DMS114 treated with DMSO at 0.1 percent for 48 hours (cell line): ENCODE measurements at regions not wholly inside any gene's neighbourhood (a gene's known extent, or its start where the extent isn't known, plus 50 kb on each side); places are given as distances from the start of the nearest gene placed in this dataset.

ENCODE experiments used
- DNase-seq: peaks from one replicate; lab custom pipeline; 2025; ENCODE audit not compliant: unreplicated experiment; lab: John Stamatoyannopoulos, UW

- DNase-seq, result no peak
Measured at GRCh38 chr15:96515371-96515770, 184.9 kb downstream of the NR2F2 start.

GRCh38 chr15:96521386-96521785 is 190.9 kb downstream of the NR2F2 start:
- no peak for DNase-seq

- DNase-seq, result no peak
Measured at GRCh38 chr15:96524676-96525417, 194.3 kb downstream of the NR2F2 start.

GRCh38 chr15:96535148-96535547 is 204.6 kb downstream of the NR2F2 start:
- DNase-seq, result peak; percentile 48

GRCh38 chr15:96538491-96538890 is 208.0 kb downstream of the NR2F2 start:
- peak; percentile 85 for DNase-seq

- peak; percentile 49 for DNase-seq
Measured at GRCh38 chr15:96540283-96540682, 209.8 kb downstream of the NR2F2 start.

- no peak for DNase-seq
Measured at GRCh38 chr15:96542130-96542770, 211.8 kb downstream of the NR2F2 start.

- DNase-seq, result peak; percentile 54
Measured at GRCh38 chr15:96544162-96544756, 213.8 kb downstream of the NR2F2 start.

GRCh38 chr15:96549136-96549535 is 218.6 kb downstream of the NR2F2 start:
- DNase-seq, result no peak

GRCh38 chr15:96551196-96551595 is 220.7 kb downstream of the NR2F2 start:
- DNase-seq, result no peak

GRCh38 chr15:96551722-96552121 is 221.2 kb downstream of the NR2F2 start:
- no peak for DNase-seq

- DNase-seq, result no peak
Measured at GRCh38 chr15:96553006-96553405, 222.5 kb downstream of the NR2F2 start.

GRCh38 chr15:96553451-96553850 is 223.0 kb downstream of the NR2F2 start:
- no peak for DNase-seq

- DNase-seq, result no peak
Measured at GRCh38 chr15:96553931-96554330, 223.4 kb downstream of the NR2F2 start.

- DNase-seq, result no peak
Measured at GRCh38 chr15:96554541-96554940, 224.0 kb downstream of the NR2F2 start.

GRCh38 chr15:96559087-96559486 is 228.6 kb downstream of the NR2F2 start:
- DNase-seq, result no peak

GRCh38 chr15:96559631-96560030 is 229.1 kb downstream of the NR2F2 start:
- no peak for DNase-seq

GRCh38 chr15:96560246-96560895 is 229.9 kb downstream of the NR2F2 start:
- no peak for DNase-seq

- DNase-seq, result no peak
Measured at GRCh38 chr15:96561593-96561992, 231.1 kb downstream of the NR2F2 start.

- DNase-seq, result no peak
Measured at GRCh38 chr15:96564546-96564945, 234.0 kb downstream of the NR2F2 start.

- no peak for DNase-seq
Measured at GRCh38 chr15:96565266-96565665, 234.8 kb downstream of the NR2F2 start.

GRCh38 chr15:96574782-96575181 is 244.3 kb downstream of the NR2F2 start:
- no peak for DNase-seq
